WTC11 (cell line): ENCODE measurements at regions not wholly inside any gene's neighbourhood (a gene's known extent, or its start where the extent isn't known, plus 50 kb on each side); places are given as distances from the start of the nearest gene placed in this dataset.

Experiments used
- E2F5 ChIP-seq: sonication (generic); formaldehyde crosslinking; IDR thresholded peaks from 2 replicates; pipeline ENCODE4 v1.8.1; 2022; ENCODE audit warnings: mild to moderate bottlenecking, moderate library complexity, missing genetic modification reagents
- FOXP1 ChIP-seq: sonication (generic); formaldehyde crosslinking; IDR thresholded peaks from 2 replicates; pipeline ENCODE4 v1.8.0; 2022; ENCODE audit warnings: missing genetic modification reagents, mild to moderate bottlenecking, moderate library complexity, borderline replicate concordance
- IRF2 ChIP-seq: sonication (generic); formaldehyde crosslinking; IDR thresholded peaks from 2 replicates; pipeline ENCODE4 v1.8.0; 2022; ENCODE audit warnings: low read depth, missing genetic modification reagents, borderline replicate concordance
- JUN ChIP-seq: sonication (generic); formaldehyde crosslinking; IDR thresholded peaks from 2 replicates; pipeline ENCODE4 v1.8.0; 2023; ENCODE audit warnings: mild to moderate bottlenecking, missing genetic modification reagents
- NFYB ChIP-seq: sonication (generic); formaldehyde crosslinking; conservative IDR thresholded peaks from 2 replicates; pipeline ENCODE4 v1.8.0; 2022; ENCODE audit warnings: low read depth, missing genetic modification reagents
- NR3C1 ChIP-seq: sonication (generic); formaldehyde crosslinking; conservative IDR thresholded peaks from 2 replicates; pipeline ENCODE4 v1.8.1; 2023; ENCODE audit warnings: low read depth, mild to moderate bottlenecking, missing genetic modification reagents
- ZNF232 ChIP-seq: sonication (generic); formaldehyde crosslinking; IDR thresholded peaks from 2 replicates; pipeline ENCODE4 v1.8.0; 2022; ENCODE audit warnings: mild to moderate bottlenecking, missing genetic modification reagents
- ZNF671 ChIP-seq: fragments of 250-450 bp; sonication (Bioruptor Pico); IDR thresholded peaks from 2 replicates; pipeline ENCODE4 v1.8.0; 2021; ENCODE audit warnings: mild to moderate bottlenecking
- TF ChIP-seq, protein P1 (sequence below): fragments of 200-600 bp; IDR thresholded peaks from 2 replicates; pipeline ENCODE4 v1.8.0; 2022; ENCODE audit warnings: antibody characterized with exemption
- TF ChIP-seq, protein P2 (sequence below): sonication (generic); formaldehyde crosslinking; IDR thresholded peaks from 2 replicates; pipeline ENCODE4 v1.8.0; 2022; ENCODE audit warnings: mild to moderate bottlenecking, missing genetic modification reagents

DNA sequence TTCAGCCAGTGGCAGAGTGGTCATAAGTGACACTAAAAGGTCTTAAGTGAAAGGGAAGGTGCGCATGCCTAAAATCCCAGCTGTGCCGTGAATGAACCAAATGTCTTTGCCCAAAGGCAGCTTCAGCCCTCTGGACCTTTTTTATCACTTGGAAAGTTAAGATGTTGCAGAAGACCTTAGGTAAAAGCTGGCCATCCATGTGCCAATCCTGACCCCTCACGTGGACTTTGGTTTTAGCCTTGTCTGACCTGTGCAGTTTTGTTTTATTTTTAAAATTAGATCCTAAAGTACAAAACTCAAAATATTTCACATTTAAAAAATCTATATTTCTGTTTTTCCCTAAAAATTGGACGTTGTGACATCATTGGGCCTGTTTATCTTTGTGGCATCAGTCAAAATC is 429.5 kb downstream of the STK39 start:
- TF ChIP-seq, protein P1, sequence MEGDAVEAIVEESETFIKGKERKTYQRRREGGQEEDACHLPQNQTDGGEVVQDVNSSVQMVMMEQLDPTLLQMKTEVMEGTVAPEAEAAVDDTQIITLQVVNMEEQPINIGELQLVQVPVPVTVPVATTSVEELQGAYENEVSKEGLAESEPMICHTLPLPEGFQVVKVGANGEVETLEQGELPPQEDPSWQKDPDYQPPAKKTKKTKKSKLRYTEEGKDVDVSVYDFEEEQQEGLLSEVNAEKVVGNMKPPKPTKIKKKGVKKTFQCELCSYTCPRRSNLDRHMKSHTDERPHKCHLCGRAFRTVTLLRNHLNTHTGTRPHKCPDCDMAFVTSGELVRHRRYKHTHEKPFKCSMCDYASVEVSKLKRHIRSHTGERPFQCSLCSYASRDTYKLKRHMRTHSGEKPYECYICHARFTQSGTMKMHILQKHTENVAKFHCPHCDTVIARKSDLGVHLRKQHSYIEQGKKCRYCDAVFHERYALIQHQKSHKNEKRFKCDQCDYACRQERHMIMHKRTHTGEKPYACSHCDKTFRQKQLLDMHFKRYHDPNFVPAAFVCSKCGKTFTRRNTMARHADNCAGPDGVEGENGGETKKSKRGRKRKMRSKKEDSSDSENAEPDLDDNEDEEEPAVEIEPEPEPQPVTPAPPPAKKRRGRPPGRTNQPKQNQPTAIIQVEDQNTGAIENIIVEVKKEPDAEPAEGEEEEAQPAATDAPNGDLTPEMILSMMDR = no peak
- no peak for TF ChIP-seq IRF2 (CRISPR knock-in tag)
- no peak for TF ChIP-seq NFYB (CRISPR knock-in tag)
- no peak for TF ChIP-seq ZNF232 (CRISPR knock-in tag)
- no peak for TF ChIP-seq E2F5
- no peak for TF ChIP-seq JUN (CRISPR knock-in tag)
- TF ChIP-seq FOXP1 (CRISPR knock-in tag) = no peak
- no peak for TF ChIP-seq NR3C1
- TF ChIP-seq, protein P2, sequence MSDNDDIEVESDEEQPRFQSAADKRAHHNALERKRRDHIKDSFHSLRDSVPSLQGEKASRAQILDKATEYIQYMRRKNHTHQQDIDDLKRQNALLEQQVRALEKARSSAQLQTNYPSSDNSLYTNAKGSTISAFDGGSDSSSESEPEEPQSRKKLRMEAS (CRISPR knock-in tag) = no peak
- TF ChIP-seq ZNF671 (CRISPR knock-in tag) = no peak
